ENCODE measurements at regions not wholly inside any gene's neighbourhood (a gene's known extent, or its start where the extent isn't known, plus 50 kb on each side); places are given as distances from the start of the nearest gene placed in this dataset.

DNA sequence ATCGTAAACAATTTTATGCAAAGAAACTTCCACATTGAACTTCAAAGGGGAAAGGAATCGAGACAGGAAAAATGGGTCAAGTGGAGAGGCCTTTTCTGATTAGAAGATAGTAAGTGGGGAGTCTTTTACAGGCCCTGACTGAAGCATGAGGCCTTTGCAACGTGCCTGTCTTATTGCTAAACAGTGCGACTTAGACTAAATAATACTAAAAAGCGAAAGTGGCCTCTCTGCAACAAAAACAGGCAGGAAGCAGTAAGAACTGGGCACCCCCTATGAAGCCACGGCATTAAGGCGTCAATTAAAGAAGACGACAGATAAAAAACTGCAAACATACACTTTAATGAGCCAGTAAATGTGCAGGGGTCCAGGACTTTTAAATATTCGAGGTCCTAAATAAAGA lies 283.4 kb upstream of the GRIP1 start:
- no peak for DNase-seq (ENCODE audit: low spot score)

DNA sequence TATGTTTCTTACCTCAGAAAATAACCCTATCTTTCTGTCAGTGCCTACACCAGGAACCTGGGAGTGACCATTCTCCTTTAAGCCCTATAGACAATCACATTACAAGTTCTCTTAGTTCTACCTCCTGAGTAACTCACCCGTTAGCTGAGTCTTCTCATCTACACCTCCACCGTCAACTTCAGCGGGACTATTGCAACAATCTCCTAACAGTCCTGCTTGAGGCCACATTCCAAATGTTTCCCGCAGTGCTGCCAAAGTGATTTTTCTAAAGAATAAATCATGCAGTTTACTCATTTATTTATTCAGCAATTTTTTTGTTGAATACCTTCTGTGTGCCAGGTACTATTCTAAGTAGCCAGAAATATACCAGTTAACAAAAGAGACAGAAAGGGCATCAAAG lies 285.0 kb upstream of the GRIP1 start:
- DNase-seq (ENCODE audit: low spot score): no peak

DNA sequence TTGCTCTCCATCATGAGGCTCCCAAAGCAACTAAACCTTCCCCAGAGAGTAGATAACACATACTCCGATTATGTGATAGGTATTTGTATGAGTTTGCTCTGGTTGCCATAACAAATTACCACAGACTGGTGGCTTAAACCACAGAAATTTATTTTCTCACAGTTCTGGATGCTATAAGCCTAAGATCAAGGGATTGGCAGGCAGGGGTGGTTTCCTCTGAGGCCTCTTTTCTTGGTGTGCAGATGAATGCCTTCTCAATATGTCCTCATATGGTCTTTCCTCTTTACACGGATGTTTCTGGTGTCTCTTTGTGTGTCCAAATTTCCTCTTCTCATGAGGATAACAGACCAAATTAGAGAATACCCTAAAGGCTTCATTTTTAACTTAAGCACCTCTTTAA lies 285.8 kb upstream of the GRIP1 start:
- no peak for DNase-seq (ENCODE audit: low spot score)

DNA sequence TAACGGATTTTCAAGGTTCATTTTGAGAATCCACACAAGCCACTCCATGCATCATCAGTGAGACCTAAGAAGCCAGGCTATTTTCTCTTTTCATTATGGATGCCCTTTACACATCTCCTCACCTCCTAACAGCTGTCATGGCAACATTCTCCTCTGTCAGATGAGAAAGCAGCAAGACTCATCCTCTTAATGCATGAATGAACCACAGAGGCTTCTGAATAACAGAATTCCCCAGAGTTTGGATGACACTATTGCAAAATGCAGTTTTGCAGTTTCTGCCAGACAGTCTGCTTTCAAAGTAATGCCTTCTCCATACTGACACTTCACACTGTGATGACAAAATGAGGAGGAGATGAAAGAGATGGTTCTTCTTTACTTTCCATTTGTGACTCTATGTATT lies 286.7 kb upstream of the GRIP1 start:
- no peak for DNase-seq (ENCODE audit: low spot score)

DNA sequence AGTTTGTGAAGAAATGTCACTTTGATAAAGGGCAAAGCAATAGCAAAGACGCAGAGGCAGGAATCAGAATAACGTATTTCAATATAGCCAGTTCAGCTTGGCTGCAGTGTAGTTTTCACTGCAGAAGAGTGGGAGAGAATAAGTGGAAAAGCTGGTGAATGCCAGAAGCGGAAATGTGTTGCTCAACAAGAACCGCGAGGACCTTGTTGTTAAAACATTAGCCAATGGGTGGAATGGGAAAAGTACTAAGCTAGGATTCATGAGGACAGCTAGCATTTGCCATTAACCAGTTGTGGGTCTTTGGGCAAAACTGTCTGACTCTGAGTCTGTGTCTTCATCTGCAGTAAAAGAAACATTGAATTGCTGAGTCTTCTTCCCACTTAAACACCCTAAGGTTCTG lies 292.9 kb upstream of the GRIP1 start:
- DNase-seq (ENCODE audit: low spot score): no peak

DNA sequence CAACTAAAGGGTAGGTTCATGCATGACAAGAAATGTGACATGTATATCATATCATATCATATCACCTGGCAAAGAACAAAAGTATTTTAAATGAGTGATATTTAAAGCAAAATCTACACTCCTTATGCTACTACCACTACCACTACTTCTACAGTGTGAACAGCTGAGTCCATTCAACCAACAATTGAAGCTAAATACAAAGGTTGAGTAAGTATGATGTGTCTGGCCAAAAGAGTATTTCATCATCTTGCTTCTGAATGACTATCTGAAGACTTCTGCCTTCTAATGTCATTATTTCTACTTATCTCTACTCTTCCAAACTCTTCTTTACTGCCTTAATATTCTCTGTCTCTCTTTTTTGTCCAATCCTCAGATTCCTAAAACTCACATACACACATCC lies 292.6 kb upstream of the CAND1 start:
- no peak for DNase-seq (ENCODE audit: low spot score)

DNA sequence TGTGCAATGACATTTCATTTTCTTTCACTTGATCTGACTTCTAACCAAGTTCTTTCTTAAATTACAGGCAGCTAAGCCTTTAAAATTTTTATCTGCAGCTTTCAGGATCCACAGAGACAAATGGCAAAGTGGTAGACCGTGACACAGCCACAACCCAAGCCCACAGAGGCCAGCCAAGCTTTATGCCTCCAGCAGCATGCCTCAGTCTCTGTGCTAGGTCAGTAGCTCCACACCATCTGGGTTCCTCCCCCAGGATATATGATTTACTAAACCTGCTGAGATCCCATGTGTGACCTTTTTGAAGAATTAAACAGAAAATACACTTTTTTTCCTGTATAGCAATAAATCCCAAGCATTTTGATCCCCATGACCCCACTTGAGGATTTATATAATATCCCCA lies 290.4 kb upstream of the CAND1 start:
- no peak for DNase-seq (ENCODE audit: low spot score)

DNA sequence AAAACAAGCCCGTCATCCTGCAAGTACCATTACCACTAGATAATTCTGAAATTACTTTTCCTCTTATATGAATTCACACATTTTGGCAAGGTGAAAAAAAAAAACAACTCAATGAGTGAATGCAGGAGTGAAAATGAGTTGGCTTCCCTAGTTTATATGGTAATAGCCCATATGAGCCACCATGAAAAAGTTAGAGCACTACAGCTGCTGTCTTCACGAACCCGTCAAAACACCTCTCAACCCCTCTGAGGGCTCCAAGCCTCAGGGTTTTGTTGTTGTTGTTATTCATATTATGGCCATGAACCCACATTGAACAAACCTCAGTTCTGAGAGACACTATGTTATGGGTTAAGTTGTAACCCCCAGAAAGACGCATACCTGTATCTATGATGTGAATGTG lies 289.9 kb upstream of the CAND1 start:
- DNase-seq (ENCODE audit: low spot score): no peak

DNA sequence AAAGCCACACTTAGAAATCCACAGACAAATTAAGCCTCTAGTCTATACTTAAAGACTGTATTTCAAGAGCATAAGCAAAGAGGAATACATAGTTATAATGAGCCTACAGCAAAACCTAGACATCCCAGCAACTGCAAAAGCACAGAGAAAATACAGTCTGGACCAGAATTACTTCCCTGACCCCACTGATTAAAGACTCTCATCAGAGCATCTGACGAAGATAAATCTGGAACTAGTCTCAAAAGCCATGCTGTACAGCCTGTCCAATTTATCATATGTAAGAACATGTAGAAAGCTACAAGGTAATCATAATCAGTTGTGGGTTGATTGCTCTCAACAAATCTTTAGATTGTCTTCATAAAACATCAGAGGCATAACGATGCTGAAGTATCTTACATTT lies 285.1 kb upstream of the CAND1 start:
- DNase-seq (ENCODE audit: low spot score): no peak

DNA sequence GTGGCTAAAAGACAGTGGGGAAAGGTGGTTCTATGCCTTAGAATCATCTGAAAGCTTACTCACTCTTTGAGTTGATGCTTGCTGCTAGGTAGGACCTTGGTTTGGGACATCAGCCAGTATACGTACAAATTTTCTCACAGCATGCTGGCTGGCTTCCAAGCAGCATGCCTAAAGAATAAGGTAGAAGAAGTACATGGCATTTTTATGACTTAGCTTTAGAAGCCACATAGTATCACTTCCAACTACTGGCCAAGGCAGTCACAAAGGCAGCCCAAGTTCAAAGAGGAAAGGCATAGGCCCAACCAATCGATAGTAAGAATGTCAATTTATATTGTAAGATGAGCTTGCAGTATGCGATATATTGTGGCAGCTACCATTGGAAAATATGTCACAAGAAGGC lies 284.2 kb upstream of the CAND1 start:
- no peak for DNase-seq (ENCODE audit: low spot score)

DNA sequence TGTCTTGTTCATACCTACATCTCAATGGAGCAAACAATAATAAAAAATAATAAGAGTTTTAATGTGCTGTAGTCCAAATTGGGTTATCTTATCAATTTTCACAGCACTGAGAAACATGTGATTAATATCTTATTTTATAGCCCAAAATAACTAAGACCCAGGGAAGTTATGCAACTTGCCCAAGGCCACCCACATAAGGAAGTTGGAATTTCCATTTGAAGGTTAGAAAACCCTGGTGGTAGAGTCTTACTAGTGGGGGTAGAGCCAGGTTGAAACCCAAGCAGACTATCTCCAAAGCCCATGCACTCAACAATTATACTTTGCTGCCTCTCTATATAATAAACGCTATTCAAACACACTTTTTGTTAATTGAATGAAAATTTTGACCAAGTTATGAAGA lies 270.0 kb upstream of the CAND1 start:
- no peak for DNase-seq (ENCODE audit: low spot score)

DNA sequence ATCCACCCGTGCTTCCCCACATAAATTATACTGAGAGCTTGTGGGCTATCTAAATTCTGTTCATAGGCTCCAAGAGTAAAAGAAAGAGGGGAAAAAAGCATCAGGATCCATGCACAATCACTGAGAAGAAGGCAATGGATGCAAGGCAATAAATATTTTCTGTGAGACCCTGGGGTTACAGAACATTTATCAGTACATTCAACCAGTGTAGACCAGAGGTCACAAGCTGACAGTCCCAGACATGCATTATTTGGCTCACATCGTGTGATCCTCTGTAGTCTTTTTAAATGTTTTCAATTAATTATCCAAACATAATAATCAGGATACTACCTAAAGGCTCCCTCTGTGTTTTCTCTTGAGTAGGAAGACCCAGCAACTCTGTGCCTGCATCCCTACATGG lies 267.9 kb upstream of the CAND1 start:
- no peak for DNase-seq (ENCODE audit: low spot score)

DNA sequence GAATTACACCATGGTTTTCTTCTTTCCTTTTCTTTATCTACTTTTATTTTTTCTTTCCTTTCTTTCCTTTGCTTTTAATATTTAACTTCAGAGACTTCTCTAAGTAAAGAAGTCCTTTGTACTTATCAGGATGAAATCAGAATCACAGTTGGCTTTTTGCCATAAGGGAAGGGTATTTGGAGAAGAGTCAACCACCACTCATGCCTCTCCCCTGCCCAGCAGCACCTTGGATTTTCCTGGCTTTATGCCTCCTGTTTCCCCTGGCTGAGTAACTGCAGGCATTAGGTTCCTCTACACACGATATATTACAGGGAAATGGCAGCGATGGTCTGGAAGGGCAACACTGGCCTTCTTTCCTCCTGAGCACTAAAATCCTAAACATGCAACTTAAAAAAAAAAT lies 266.4 kb upstream of the CAND1 start:
- DNase-seq (ENCODE audit: low spot score): no peak

DNA sequence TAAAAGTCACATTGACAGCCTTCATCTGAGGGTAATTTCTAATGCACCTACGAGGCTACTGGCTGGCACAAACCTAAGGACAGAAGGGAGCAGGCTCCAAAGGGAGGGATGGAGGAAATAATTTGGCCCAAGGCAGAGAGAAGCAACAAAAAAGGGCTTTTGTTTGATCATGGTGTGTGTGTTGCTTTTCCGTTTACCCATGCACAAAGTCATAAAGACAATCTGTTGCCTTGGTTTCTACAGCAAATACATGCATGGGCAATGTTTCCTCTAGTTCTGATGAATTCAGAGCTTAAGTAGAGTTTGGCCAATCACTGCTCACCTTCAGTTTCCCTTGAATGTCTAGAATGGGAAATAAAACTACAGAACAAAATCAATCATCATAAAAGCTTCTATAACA lies 262.5 kb upstream of the CAND1 start:
- DNase-seq (ENCODE audit: low spot score): no peak

DNA sequence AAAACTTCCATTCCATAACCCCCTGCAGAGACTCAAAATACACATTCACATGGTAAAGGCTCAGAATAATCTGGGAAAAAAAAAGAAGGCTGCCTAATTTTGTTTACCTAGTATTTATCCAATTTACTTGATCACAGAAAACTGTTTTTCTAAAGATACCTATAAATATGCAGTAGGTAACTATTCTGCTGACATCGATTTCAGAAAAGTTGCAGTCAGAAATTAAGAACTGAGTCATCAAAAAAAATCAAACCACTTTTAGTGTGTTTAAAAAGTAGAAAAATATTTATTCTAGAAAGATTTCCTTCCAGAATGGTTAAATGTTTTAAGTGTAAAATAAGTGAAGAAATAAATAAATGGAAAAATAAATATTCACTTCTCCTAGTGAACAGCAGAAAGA lies 254.5 kb upstream of the CAND1 start:
- DNase-seq (ENCODE audit: low spot score): no peak

DNA sequence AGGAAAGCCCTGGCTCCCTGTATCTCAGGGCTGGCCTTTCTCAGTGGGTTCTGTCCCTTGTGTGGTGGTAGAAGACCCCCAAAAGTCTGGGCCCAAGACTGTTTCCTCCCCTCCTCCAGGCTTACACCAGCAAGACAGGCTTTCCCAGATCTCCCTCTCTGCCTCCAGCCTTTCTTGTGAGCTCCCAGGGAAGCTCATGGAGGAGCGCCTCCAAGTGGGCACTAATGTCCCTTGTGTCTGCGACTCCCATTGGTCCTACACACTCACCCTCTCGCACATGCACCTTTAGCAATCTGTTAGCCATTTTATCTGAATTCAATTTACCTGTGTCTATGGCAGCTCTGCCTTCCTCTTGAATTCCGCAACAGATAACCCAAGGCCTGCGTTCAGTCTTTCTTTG lies 251.1 kb upstream of the CAND1 start:
- no peak for DNase-seq (ENCODE audit: low spot score)

DNA sequence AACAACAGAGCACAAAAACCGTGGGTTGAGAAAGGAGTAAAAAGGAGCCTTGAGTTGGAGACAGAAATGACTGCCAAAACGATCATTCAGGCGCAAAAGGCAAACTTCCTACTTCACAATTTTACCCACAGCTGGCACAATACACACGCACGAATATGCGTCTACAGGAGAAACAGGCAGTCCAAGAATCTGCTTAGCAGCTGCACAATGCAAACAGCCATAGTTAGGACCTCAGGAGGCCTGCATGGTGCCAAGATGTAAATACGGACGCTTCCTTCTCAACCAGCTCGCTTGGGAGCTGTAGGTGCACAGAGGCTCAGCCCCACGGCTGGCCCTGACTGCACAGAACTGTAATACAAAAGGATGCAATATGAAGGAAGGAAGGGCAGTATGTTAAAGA lies 250.1 kb upstream of the CAND1 start:
- no peak for DNase-seq (ENCODE audit: low spot score)

DNA sequence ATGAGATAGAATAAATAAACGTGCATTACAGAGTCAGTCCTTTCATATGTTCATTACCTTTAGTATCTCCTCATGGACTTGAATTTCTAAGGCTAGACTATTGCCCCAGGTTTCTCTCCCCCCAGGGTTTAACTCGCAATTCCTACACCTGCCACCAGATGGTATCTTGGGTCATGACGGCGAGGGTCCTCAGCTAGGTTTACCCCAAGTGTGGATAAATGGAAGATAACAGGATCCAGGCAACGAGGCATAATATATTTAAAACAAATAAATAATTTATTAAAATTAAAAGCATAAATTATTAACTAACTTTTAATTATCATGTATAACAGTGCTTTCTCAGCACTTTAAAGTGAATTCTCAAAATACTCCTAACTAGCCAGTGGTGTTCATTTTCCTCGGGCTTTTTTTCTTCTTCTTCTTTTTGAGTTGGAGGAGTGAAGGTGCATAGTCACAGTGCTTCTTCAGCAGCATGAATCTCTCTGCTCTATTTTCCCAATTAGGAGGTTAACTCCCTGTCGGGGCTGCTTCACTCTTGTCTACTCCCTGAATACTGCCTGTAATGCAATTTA lies 243.5 kb upstream of the CAND1 start:
- DNase-seq (ENCODE audit: low spot score): peak; percentile 18

DNA sequence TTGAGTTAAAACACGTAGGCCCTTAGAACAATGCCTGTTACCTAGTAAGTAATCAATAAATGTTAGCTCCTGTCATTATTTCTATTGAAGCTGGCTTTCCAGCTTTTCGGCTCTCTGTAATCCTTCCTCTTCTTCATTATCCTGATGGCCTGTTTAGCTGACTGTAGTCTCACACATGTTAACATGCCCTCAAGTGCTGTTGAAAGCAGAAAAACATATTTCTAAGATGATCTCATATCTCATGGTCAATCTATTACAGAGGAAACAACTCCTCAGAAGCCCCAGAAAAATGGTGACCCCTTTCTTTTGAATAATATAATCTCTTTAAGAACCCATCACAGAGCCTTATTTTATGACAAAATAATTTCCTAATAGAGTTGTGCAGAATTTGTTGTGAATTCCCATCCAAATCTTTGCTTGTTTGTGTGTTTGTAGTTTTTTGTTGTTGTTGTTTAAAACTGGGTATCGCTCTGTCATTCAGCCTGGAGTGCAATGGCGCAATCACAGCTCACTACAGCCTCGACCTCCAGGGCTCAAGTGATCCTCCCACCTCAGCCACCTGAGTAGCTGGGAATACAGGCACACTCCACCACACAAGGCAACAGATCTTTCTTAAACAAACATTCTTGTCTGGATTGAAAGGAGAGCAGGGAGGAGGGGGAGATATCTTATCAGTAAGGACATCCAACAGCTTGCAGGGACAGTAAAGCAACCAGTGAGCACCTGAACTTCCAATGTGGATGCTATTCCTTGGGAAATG lies 242.5 kb upstream of the CAND1 start:
- DNase-seq (ENCODE audit: low spot score): no peak

DNA sequence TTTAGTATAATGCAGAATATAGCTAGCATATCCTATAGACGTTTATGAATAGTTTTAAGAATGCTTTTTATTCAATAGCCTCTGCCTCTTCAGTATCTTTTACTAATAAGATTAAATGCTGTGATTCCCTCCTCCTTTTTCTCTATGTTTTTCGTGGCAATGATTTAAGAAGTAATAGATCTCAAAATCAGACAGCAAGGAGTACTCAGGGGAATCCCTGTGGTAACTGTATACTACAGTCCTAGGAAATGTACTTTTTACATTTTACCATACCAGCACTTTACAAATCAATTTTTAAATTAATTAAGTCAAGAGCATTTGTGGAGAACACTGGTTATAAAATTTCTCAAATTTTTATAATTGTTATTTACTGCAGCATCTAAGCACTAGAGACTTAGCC lies 240.6 kb upstream of the CAND1 start:
- no peak for DNase-seq (ENCODE audit: low spot score)

DNA sequence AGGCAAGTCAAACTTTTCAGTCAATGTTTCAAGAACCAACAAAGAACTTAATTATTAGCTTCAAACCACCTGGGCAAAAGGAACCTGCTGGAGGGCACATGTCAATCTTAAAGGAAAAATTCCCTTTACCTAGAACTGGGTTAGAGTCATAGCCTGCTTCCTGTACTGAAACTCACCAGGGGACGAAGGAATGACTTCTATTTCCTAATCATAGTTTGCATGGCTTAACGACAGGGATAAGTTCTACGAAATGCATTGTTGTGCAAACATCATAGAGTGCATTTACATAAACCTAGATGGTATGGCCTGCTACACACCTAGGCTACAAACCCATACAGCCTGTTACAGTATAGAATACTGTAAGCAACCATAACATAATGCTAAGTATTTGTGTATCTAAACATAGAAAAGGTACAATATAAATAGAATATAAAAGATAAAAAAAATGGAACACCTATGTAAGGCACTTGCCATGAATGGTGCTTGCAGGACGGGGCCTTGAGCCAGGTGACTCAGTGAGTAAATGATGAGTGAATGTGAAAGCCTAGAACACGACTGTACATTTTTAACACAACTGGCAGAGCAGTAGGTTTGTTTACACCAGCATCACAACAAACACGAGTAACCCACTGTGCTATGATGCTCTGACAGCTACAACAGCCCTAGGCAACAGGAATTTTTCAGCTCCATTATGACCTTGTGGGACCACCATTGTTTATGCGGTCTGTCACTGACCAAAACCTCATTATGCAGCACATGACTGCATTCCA lies 234.9 kb upstream of the CAND1 start:
- DNase-seq (ENCODE audit: low spot score): no peak

DNA sequence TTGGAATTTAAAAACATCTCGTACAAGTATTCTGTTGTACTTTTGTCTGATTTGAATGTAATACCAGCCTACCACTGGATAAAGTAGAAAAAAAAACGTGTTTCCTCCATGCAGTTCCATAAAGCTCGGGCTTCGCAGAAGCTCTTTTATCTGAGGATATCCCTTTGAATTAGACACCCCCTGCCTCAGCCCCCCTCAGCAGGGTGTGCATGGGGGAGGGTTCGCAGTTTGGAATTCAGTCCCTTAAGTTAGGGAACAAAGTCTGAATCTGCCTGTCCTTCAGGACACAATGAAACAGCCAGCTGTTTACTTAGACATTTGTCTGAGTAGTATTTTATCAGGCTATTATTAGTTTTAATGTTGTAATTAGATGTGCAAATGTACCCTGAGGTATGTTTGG lies 234.0 kb upstream of the CAND1 start:
- DNase-seq (ENCODE audit: low spot score): no peak

DNA sequence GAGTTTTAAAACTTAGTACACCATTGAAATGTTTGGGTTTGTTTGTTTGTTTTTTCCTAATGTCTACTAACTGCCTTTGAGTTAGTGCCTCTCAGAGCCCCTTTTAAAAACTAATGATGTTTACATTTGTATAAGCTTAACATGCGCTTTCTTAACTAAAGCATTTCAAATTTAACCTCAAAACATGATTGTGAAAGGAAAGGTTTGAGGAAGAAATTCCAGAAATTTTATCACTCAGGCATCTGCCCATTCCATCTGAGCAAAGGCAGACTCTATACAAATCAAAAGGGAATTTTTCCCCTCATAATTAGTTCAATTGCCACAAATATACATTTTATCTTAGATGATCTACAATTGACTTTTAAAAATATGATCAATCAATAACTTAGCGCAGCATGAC lies 230.7 kb upstream of the CAND1 start:
- no peak for DNase-seq (ENCODE audit: low spot score)

Data from hematopoietic multipotent progenitor cell treated with erythropoietin and hydrocortisone succinate and interleukin-3 and kit ligand, for 15 days (in vitro differentiated cells).